GM23248 (cell line): ENCODE measurements at regions not wholly inside any gene's neighbourhood (a gene's known extent, or its start where the extent isn't known, plus 50 kb on each side); places are given as distances from the start of the nearest gene placed in this dataset.

Experiments used
- DNase-seq: peaks from one replicate; pipeline ENCODE4 v3.0.0-alpha.2; 2015
- H2AFZ ChIP-seq: fragments of 200-600 bp; sonication (generic); 2 replicates; pipeline ENCODE4 v1.6.1; 2016; ENCODE audit warnings: antibody characterized with exemption
- H3F3A ChIP-seq: fragments of 200-600 bp; sonication (generic); 2 replicates; pipeline ENCODE4 v1.6.1; 2016; ENCODE audit warnings: mild to moderate bottlenecking, antibody characterized with exemption, mixed run types; ENCODE audit not compliant: insufficient read depth
- H3K27ac ChIP-seq: fragments of 200-600 bp; sonication (generic); 2 replicates; pipeline ENCODE4 v1.5.1; 2016; ENCODE audit warnings: mild to moderate bottlenecking
- H3K27me3 ChIP-seq: fragments of 200-600 bp; sonication (generic); replicated peaks from 2 replicates; pipeline ENCODE4 v1.6.1; 2016; ENCODE audit warnings: mild to moderate bottlenecking; ENCODE audit not compliant: insufficient read depth
- H3K36me3 ChIP-seq: fragments of 200-600 bp; sonication (generic); 2 replicates; pipeline ENCODE4 v1.6.1; 2016; ENCODE audit warnings: low read depth, mild to moderate bottlenecking
- H3K4me1 ChIP-seq: fragments of 200-600 bp; sonication (generic); 2 replicates; pipeline ENCODE4 v1.6.1; 2016; ENCODE audit warnings: mild to moderate bottlenecking; ENCODE audit not compliant: insufficient read depth
- H3K4me2 ChIP-seq: fragments of 200-600 bp; sonication (generic); one replicate; pipeline ENCODE4 v1.6.1; 2016; ENCODE audit warnings: mild to moderate bottlenecking; ENCODE audit not compliant: unreplicated experiment
- H3K4me3 ChIP-seq: fragments of 200-600 bp; sonication (generic); 2 replicates; pipeline ENCODE4 v1.5.1; 2016; ENCODE audit warnings: mild to moderate bottlenecking
- H3K79me2 ChIP-seq: fragments of 200-600 bp; sonication (generic); 2 replicates; pipeline ENCODE4 v1.6.1; 2016; ENCODE audit warnings: mild to moderate bottlenecking; ENCODE audit not compliant: insufficient read depth
- H3K9ac ChIP-seq: fragments of 200-600 bp; sonication (generic); 2 replicates; pipeline ENCODE4 v1.6.1; 2016; ENCODE audit warnings: mild to moderate bottlenecking
- H3K9me2 ChIP-seq: fragments of 200-600 bp; sonication (generic); 2 replicates; pipeline ENCODE4 v1.6.1; 2016; ENCODE audit warnings: mixed run types, mild to moderate bottlenecking, moderate library complexity; ENCODE audit not compliant: insufficient read depth
- H3K9me3 ChIP-seq: fragments of 200-600 bp; sonication (generic); one replicate; pipeline ENCODE4 v1.6.1; 2017; ENCODE audit warnings: low read depth
- H4K20me1 ChIP-seq: fragments of 200-600 bp; sonication (generic); 2 replicates; pipeline ENCODE4 v1.6.0; 2016; ENCODE audit not compliant: insufficient read depth
- EZH2 ChIP-seq: fragments of 200-600 bp; sonication (generic); IDR thresholded peaks from 2 replicates; pipeline ENCODE4 v1.6.1; 2018; ENCODE audit warnings: antibody characterized with exemption, mild to moderate bottlenecking; ENCODE audit not compliant: insufficient read depth, poor library complexity, severe bottlenecking
- EZH2phosphoT487 ChIP-seq: fragments of 200-600 bp; sonication (generic); IDR thresholded peaks from 2 replicates; pipeline ENCODE4 v1.6.1; 2018; ENCODE audit warnings: antibody characterized with exemption, moderate library complexity, mild to moderate bottlenecking, low read depth; ENCODE audit not compliant: insufficient read depth
- WGBS, 2 experiments: methylation state at CpG; one replicate each; pipeline ENCODE4 v1.1.6; 2015 to 2017; ENCODE audit warnings: low lambda C conversion rate in 2 of 2, low coverage in 1 of 2; ENCODE audit errors: missing lambda C conversion rate in 2 of 2; 5-methylcytosine and 5-hydroxymethylcytosine counted together
- in situ Hi-C: fragments of 300-500 bp; cut with MboI; formaldehyde crosslinking; loops from 2 replicates; pipeline ENCODE4 v1.15.0; 2020

DNA sequence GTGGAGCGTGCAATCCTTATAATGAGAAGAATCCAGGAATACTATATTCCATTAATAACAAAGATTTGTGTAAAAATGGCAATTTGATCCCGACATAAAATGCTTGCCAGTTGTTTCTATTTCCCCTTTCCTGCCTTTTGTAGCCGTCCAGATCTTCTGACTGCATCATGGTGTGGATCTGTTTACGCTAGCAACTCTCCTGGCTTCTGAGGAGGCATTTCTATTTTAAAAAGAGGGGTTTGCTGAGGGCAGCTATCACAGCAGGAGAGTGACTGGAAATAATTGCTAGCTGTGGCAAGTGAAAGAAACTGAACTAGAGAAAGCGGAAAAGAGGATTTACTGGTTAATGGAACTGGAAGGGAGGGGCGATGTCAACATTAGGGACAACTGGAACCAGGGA lies 145.6 kb downstream of the ATP23 start:
- no peaks in the 10 kb centered on the region for H4K20me1 ChIP-seq
- no peaks in the 10 kb centered on the region for H3K9me2 ChIP-seq
- no peak overlapping the region for H3K27ac ChIP-seq
- H3K4me1 ChIP-seq, result no peaks in the 10 kb centered on the region
- no peak overlapping the region for H2AFZ ChIP-seq
- H3K4me2 ChIP-seq, result no peak overlapping the region
- 58 to 60% methylated on average over 6 of the region's 6 CpGs for WGBS, 2 experiments
- no peaks in the 10 kb centered on the region for H3K9me3 ChIP-seq
- no peaks in the 10 kb centered on the region for H3K36me3 ChIP-seq
- no peak for DNase-seq
- no peaks in the 10 kb centered on the region for H3F3A ChIP-seq
- in situ Hi-C loops, result no loop called here
- no peak overlapping the region for H3K4me3 ChIP-seq
- no peak for TF ChIP-seq EZH2phosphoT487
- TF ChIP-seq EZH2, result no peak
- H3K79me2 ChIP-seq, result no peaks in the 10 kb centered on the region
- H3K27me3 ChIP-seq, result no peaks in the 10 kb centered on the region
- no peak overlapping the region for H3K9ac ChIP-seq

DNA sequence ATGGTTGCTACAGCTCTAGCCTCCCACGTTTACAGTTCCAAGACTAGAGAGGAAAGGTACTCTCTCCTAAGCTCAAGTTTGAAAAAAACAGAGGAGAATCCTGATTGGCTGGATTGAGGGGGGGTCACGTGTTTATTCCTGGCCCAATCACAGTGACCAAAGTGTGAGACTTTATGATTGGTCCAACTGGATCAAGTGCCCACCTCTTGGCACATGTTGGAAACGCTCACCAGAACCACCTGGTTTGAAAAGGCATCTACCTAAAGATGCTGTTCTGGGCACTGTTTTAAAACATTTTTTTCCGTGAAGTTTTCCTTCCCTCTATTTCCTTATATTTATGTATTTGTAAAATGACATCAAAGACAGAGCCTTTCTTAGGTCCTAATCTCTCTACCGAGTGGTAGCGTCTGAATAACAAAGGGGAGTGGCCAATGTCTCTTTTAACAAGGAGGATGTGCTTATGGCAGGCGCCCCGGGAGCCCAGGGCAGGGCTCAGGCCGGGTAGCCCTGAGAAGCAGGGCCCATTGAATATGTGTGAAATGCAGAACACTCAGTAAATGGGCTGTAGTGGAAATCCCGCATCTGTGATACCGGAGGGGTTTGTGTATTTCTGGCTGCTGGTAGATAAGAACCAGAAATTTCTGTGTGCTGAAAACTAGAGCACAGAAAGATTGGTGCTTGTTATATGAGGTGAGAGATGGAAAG lies 146.2 kb downstream of the ATP23 start:
- in situ Hi-C loops, result no loop called here
- Histone ChIP-seq H2AFZ (no peak overlapping the region), H3K27me3 (no peaks in the 10 kb centered on the region; the same call in 1 of the 2 replicates), H3F3A (no peaks in the 10 kb centered on the region), H3K79me2 (no peaks in the 10 kb centered on the region), H3K9me3 (no peaks in the 10 kb centered on the region), H3K4me1 (no peaks in the 10 kb centered on the region), H3K36me3 (no peaks in the 10 kb centered on the region), H4K20me1 (no peaks in the 10 kb centered on the region), H3K9me2 (no peaks in the 10 kb centered on the region), H3K4me2 (no peak overlapping the region), H3K9ac (no peak overlapping the region), H3K27ac (no peak overlapping the region), H3K4me3 (no peak overlapping the region)
- 63 to 68% methylated on average over 11 of the region's 11 CpGs for WGBS, 2 experiments
- TF ChIP-seq EZH2phosphoT487 (no peak), EZH2 (no peak)
- DNase-seq, result no peak

GRCh38 chr12:58089588-58089987 lies 148.2 kb downstream of the ATP23 start:
- Histone ChIP-seq H3K4me1 (no peaks in the 10 kb centered on the region), H3K4me2 (no peak overlapping the region), H3K9ac (no peak overlapping the region), H3K27me3 (no peaks in the 10 kb centered on the region; the same call in 1 of the 2 replicates), H3K27ac (no peak overlapping the region), H3K4me3 (no peak overlapping the region), H3F3A (no peaks in the 10 kb centered on the region), H4K20me1 (no peaks in the 10 kb centered on the region), H3K79me2 (no peaks in the 10 kb centered on the region), H3K36me3 (no peaks in the 10 kb centered on the region), H3K9me2 (no peaks in the 10 kb centered on the region), H2AFZ (no peak overlapping the region), H3K9me3 (no peaks in the 10 kb centered on the region)
- no peak for DNase-seq
- 19 to 26% methylated on average over 3 of the region's 3 CpGs for WGBS, 2 experiments
- in situ Hi-C loops, result no loop called here
- no peak for TF ChIP-seq EZH2
- no peak for TF ChIP-seq EZH2phosphoT487

- Histone ChIP-seq H3K79me2 (no peaks in the 10 kb centered on the region), H3K4me2 (no peak overlapping the region), H3K9me2 (no peaks in the 10 kb centered on the region), H3K4me3 (no peak overlapping the region), H3K9me3 (no peaks in the 10 kb centered on the region), H3K27me3 (no peaks in the 10 kb centered on the region; the same call in 1 of the 2 replicates), H3F3A (no peaks in the 10 kb centered on the region), H3K27ac (no peak overlapping the region), H2AFZ (no peak overlapping the region), H3K4me1 (no peaks in the 10 kb centered on the region), H4K20me1 (no peaks in the 10 kb centered on the region), H3K9ac (no peak overlapping the region), H3K36me3 (no peaks in the 10 kb centered on the region)
- 47 to 50% methylated on average over 5 of the region's 5 CpGs for WGBS, 2 experiments
- in situ Hi-C loops, result no loop called here
- TF ChIP-seq EZH2 (no peak), EZH2phosphoT487 (no peak)
- DNase-seq, result no peak
Measured at GRCh38 chr12:58090685-58091084, 149.3 kb downstream of the ATP23 start.

DNA sequence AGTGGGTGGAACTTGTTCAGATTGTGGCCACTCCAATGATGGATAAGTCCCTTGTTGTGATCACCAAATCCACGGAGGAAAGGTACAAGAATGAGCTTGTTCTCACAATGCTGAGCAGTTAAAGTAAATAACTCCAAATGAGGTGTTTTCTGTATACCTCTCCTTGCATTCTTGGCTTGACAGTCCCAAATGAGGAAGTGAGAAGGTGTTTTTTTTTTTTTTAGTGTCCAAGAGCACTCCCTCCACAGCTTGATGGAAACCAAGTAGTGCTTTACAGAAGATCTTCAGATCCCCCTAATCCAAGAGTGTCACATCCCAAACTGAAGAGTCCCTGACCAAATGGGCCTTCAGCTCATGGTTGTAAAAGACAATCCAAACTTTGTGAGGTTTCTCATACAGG lies 153.6 kb downstream of the ATP23 start:
- Histone ChIP-seq H3K4me3 (no peak overlapping the region), H3K27me3 (no peaks in the 10 kb centered on the region; the same call in 1 of the 2 replicates), H3K27ac (no peak overlapping the region), H3F3A (no peaks in the 10 kb centered on the region), H3K9me3 (no peaks in the 10 kb centered on the region), H3K9me2 (no peaks in the 10 kb centered on the region), H3K4me1 (no peaks in the 10 kb centered on the region), H3K36me3 (no peaks in the 10 kb centered on the region), H3K9ac (no peak overlapping the region), H2AFZ (no peak overlapping the region), H3K79me2 (no peaks in the 10 kb centered on the region), H4K20me1 (no peaks in the 10 kb centered on the region), H3K4me2 (no peak overlapping the region)
- in situ Hi-C loops, result no loop called here
- DNase-seq, result no peak
- TF ChIP-seq EZH2 (no peak), EZH2phosphoT487 (no peak)
- 41 to 47% methylated on average over 1 of the region's 1 CpG for WGBS, 2 experiments
